ENCODE measurements at regions not wholly inside any gene's neighbourhood (a gene's known extent, or its start where the extent isn't known, plus 50 kb on each side); places are given as distances from the start of the nearest gene placed in this dataset.

DNA sequence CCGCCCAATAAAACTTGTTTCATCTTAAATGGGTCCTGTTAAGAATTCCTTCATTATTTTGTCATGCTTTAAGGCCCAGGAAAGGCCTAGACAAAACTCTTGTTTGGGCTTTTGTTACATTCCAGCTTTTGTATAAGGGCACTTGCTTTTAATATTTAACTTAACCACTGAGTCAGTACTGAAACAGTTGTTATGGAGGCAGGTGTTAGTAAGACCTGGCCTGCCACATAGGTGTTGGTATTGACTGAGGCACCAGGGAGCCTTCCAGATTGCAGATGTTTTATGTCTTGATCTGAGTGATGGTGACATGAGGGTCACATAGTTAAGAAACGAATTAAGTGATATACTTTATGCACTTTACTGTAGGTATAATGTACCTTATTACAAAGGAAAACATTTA, 274.9 kb upstream of the TGFBR2 start:
- POLR2A ChIA-PET: no interaction called here
- CTCF ChIA-PET: no interaction called here
- no peak overlapping the region for H3K27ac Mint-ChIP-seq
- DNase-seq (ENCODE audit: low spot score) (no peak), ATAC-seq (no peak)
- no peak overlapping the region for H3K4me3 Mint-ChIP-seq
- H3K36me3 Mint-ChIP-seq: no peaks in the 10 kb centered on the region
- H3K27me3 Mint-ChIP-seq (ENCODE audit: low read depth): no peaks in the 10 kb centered on the region
- TF ChIP-seq ZNF263 (CRISPR knock-in tag; IDR thresholded peaks at IDR 0.05; ENCODE audit: low read depth) (no peak), CREB1 (CRISPR knock-in tag; IDR thresholded peaks at IDR 0.05) (no peak), NR3C1 (CRISPR knock-in tag; conservative IDR thresholded peaks at IDR 0.05; ENCODE audit: low read depth) (no peak), FOXK1 (CRISPR knock-in tag; IDR thresholded peaks at IDR 0.05) (no peak), NFATC4 (CRISPR knock-in tag; IDR thresholded peaks at IDR 0.05) (no peak), TP53 (CRISPR knock-in tag; IDR thresholded peaks at IDR 0.05) (no peak), PRRX2 (CRISPR knock-in tag; IDR thresholded peaks at IDR 0.05) (no peak)
- TF ChIP-seq, protein P1, sequence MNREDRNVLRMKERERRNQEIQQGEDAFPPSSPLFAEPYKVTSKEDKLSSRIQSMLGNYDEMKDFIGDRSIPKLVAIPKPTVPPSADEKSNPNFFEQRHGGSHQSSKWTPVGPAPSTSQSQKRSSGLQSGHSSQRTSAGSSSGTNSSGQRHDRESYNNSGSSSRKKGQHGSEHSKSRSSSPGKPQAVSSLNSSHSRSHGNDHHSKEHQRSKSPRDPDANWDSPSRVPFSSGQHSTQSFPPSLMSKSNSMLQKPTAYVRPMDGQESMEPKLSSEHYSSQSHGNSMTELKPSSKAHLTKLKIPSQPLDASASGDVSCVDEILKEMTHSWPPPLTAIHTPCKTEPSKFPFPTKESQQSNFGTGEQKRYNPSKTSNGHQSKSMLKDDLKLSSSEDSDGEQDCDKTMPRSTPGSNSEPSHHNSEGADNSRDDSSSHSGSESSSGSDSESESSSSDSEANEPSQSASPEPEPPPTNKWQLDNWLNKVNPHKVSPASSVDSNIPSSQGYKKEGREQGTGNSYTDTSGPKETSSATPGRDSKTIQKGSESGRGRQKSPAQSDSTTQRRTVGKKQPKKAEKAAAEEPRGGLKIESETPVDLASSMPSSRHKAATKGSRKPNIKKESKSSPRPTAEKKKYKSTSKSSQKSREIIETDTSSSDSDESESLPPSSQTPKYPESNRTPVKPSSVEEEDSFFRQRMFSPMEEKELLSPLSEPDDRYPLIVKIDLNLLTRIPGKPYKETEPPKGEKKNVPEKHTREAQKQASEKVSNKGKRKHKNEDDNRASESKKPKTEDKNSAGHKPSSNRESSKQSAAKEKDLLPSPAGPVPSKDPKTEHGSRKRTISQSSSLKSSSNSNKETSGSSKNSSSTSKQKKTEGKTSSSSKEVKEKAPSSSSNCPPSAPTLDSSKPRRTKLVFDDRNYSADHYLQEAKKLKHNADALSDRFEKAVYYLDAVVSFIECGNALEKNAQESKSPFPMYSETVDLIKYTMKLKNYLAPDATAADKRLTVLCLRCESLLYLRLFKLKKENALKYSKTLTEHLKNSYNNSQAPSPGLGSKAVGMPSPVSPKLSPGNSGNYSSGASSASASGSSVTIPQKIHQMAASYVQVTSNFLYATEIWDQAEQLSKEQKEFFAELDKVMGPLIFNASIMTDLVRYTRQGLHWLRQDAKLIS (CRISPR knock-in tag; IDR thresholded peaks at IDR 0.05; ENCODE audit: borderline replicate concordance): no peak
- TF ChIP-seq, protein P2, sequence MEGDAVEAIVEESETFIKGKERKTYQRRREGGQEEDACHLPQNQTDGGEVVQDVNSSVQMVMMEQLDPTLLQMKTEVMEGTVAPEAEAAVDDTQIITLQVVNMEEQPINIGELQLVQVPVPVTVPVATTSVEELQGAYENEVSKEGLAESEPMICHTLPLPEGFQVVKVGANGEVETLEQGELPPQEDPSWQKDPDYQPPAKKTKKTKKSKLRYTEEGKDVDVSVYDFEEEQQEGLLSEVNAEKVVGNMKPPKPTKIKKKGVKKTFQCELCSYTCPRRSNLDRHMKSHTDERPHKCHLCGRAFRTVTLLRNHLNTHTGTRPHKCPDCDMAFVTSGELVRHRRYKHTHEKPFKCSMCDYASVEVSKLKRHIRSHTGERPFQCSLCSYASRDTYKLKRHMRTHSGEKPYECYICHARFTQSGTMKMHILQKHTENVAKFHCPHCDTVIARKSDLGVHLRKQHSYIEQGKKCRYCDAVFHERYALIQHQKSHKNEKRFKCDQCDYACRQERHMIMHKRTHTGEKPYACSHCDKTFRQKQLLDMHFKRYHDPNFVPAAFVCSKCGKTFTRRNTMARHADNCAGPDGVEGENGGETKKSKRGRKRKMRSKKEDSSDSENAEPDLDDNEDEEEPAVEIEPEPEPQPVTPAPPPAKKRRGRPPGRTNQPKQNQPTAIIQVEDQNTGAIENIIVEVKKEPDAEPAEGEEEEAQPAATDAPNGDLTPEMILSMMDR (IDR thresholded peaks at IDR 0.05): no peak
- H3K9me3 Mint-ChIP-seq: no peaks in the 10 kb centered on the region
- H3K4me1 Mint-ChIP-seq: peaks cover 11% of the 10 kb centered on the region

DNA sequence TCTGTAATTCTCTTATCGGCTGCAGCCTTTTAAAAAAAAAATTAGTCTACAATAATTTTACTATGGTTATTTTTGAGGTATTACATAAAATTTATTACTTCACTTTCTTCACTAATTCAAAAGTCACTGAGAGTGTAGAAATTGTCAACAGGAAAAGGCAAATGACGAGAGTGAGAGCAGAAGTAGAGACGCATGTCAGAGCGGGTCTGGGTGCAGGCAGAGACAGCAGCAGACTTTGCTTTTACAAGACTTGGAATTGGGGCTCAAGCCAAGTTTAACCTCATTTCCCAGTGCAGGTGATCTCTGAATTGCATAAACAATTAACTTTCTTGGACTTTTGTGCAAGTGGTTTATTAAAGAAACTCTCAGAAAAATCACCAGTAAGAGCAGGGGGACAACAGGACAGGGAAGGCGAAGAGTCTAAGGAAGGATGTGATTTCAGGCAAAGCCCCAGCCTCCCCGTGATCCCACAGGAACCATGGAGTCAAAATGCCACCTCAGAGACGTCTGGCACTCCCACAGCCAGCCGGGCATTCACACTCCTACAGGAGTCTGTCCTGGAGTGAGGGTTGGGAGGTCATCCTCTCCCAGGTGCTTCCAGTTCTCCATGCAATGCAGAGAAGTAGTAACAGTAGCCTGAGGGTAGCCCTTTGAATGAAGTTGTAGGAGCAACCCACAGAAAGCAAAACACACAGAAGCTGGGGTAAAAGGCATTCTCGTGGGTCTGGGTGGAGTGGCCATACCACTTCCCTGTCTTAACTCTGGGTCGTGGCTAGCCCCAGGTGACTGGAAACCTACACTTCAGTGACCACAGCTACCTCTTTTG, 274.0 kb upstream of the TGFBR2 start:
- peaks cover 11% of the 10 kb centered on the region for H3K4me1 Mint-ChIP-seq
- peaks cover under 1% of the 10 kb centered on the region; the same call in 1 of the 2 replicates for H3K36me3 Mint-ChIP-seq
- peaks cover 2% of the 10 kb centered on the region for H3K9me3 Mint-ChIP-seq
- TF ChIP-seq RORB (CRISPR knock-in tag; IDR thresholded peaks at IDR 0.05): no peak
- no peak for TF ChIP-seq TCF7 (CRISPR knock-in tag; IDR thresholded peaks at IDR 0.05; ENCODE audit: low read depth)
- TF ChIP-seq ZNF396 (CRISPR knock-in tag; IDR thresholded peaks at IDR 0.05; ENCODE audit: borderline replicate concordance): no peak
- TF ChIP-seq TEAD4 (CRISPR knock-in tag; IDR thresholded peaks at IDR 0.05): no peak
- TF ChIP-seq, protein P3, sequence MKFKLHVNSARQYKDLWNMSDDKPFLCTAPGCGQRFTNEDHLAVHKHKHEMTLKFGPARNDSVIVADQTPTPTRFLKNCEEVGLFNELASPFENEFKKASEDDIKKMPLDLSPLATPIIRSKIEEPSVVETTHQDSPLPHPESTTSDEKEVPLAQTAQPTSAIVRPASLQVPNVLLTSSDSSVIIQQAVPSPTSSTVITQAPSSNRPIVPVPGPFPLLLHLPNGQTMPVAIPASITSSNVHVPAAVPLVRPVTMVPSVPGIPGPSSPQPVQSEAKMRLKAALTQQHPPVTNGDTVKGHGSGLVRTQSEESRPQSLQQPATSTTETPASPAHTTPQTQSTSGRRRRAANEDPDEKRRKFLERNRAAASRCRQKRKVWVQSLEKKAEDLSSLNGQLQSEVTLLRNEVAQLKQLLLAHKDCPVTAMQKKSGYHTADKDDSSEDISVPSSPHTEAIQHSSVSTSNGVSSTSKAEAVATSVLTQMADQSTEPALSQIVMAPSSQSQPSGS (CRISPR knock-in tag; IDR thresholded peaks at IDR 0.05; ENCODE audit: borderline replicate concordance, low read depth): no peak
- TF ChIP-seq, protein P4, sequence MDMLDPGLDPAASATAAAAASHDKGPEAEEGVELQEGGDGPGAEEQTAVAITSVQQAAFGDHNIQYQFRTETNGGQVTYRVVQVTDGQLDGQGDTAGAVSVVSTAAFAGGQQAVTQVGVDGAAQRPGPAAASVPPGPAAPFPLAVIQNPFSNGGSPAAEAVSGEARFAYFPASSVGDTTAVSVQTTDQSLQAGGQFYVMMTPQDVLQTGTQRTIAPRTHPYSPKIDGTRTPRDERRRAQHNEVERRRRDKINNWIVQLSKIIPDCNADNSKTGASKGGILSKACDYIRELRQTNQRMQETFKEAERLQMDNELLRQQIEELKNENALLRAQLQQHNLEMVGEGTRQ (CRISPR knock-in tag; IDR thresholded peaks at IDR 0.05): no peak
- TF ChIP-seq, protein P5, sequence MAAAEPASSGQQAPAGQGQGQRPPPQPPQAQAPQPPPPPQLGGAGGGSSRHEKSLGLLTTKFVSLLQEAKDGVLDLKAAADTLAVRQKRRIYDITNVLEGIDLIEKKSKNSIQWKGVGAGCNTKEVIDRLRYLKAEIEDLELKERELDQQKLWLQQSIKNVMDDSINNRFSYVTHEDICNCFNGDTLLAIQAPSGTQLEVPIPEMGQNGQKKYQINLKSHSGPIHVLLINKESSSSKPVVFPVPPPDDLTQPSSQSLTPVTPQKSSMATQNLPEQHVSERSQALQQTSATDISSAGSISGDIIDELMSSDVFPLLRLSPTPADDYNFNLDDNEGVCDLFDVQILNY (CRISPR knock-in tag; IDR thresholded peaks at IDR 0.05): no peak
- no peak for TF ChIP-seq JUN (CRISPR knock-in tag; IDR thresholded peaks at IDR 0.05)
- TF ChIP-seq, protein P6, sequence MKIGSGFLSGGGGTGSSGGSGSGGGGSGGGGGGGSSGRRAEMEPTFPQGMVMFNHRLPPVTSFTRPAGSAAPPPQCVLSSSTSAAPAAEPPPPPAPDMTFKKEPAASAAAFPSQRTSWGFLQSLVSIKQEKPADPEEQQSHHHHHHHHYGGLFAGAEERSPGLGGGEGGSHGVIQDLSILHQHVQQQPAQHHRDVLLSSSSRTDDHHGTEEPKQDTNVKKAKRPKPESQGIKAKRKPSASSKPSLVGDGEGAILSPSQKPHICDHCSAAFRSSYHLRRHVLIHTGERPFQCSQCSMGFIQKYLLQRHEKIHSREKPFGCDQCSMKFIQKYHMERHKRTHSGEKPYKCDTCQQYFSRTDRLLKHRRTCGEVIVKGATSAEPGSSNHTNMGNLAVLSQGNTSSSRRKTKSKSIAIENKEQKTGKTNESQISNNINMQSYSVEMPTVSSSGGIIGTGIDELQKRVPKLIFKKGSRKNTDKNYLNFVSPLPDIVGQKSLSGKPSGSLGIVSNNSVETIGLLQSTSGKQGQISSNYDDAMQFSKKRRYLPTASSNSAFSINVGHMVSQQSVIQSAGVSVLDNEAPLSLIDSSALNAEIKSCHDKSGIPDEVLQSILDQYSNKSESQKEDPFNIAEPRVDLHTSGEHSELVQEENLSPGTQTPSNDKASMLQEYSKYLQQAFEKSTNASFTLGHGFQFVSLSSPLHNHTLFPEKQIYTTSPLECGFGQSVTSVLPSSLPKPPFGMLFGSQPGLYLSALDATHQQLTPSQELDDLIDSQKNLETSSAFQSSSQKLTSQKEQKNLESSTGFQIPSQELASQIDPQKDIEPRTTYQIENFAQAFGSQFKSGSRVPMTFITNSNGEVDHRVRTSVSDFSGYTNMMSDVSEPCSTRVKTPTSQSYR (CRISPR knock-in tag; IDR thresholded peaks at IDR 0.05): no peak
- TF ChIP-seq SP1 (CRISPR knock-in tag; conservative IDR thresholded peaks at IDR 0.05): no peak
- H3K27ac Mint-ChIP-seq: no peak overlapping the region
- ChIA-PET POLR2A (no interaction called here), CTCF (no interaction called here)
- ATAC-seq: peak; percentile 34; the same call in 1 of the 2 replicates
- H3K27me3 Mint-ChIP-seq (ENCODE audit: low read depth): no peaks in the 10 kb centered on the region
- no peak overlapping the region for H3K4me3 Mint-ChIP-seq
- no peak for DNase-seq (ENCODE audit: low spot score)
